Left renal cortex interstitium (tissue), 4 donors: ENCODE measurements at regions not wholly inside any gene's neighbourhood (a gene's known extent, or its start where the extent isn't known, plus 50 kb on each side); places are given as distances from the start of the nearest gene placed in this dataset.

Source experiments
- DNase-seq, 4 donors: peaks; one replicate each; pipeline ENCODE4 v3.0.0-alpha.2; 2013; ENCODE audit warnings: low read depth in 4 of 4, low spot score in 2 of 4, missing footprints in 1 of 4

- DNase-seq = no peak
Observed at GRCh38 chr4:62927574-62927973, 1481.7 kb downstream of the TECRL start.

DNA sequence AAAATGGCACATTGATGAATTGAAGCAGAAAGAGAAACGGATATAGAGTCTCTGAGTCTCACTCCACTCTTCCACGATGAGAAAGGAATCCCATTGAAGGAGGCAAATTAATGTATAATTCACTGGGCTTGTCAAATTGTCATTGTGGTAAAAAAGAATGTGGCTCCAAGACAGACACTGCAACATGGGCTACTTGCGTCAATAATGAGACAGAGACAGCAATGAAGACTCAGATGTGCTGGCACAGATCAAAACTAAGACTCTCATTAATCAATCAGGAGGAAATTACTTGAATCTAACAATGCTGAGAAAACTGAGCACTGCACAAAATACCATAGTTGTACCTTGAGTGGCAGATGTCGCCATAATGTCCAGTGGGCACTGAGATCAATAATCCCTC, 1485.5 kb downstream of the TECRL start:
- no peak for DNase-seq

DNA sequence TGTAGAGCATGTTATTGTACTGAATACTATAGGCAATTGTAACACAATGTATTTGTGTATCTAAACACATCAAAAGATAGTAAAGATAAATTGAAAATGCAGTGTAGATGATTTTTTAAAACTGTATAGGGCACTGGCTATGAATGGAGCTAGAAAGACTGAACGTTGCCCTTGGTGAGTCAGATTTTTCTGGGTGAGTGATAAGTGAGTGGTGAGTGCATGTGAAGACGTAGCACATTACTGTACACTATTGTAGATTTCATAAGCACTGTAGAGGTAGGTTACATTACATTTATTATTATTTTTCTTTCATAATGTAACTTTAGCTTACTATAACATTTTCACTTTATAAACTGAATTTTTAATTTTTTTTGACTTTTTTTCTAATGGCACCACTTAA, 1491.6 kb downstream of the TECRL start:
- no peak for DNase-seq

GRCh38 chr4:62914758-62915157, 1494.5 kb downstream of the TECRL start:
- no peak for DNase-seq

GRCh38 chr4:62913065-62913464, 1496.2 kb downstream of the TECRL start:
- no peak for DNase-seq

GRCh38 chr4:62912531-62912930, 1496.7 kb downstream of the TECRL start:
- DNase-seq = no peak

DNA sequence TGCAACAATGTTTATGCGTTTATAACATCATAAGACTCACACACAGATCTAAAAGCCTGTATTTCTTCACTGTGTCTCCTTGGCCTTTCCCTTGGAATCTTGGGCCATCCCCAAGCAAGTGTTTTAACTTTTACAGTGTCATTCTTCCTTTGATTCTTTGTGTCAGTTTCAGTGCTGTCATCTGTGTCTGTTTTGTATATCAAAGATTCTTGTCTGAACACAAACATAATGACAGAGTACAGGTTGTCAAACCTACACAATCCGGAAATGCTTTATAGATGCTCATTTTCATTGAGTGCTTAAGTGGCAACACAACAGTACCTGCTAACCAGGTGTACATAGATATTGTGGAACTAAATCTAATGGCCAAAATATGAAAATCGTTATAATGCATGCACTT, 1500.0 kb downstream of the TECRL start:
- DNase-seq = no peak

DNA sequence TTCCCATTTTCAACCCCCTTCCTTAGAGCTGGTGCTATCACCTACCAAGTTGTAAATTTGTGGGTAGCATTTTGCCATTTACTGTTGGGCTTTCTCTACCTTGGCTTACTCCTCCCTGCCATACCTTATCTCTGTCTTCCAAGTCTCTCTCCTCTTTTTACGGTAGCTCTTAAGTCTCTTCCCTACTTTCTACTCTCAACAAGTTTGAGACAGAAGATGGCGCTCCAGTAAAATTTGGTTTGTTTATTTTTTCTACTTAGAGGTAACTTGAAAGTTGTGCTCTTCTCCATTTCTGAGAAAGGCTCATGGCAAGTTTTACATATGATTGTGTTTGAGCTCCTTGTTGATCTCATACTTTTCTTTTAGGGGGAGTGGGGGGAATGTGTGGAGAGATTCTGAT, 1508.1 kb downstream of the TECRL start:
- no peak for DNase-seq

GRCh38 chr4:62899646-62900364, 1509.4 kb downstream of the TECRL start:
- no peak for DNase-seq

GRCh38 chr4:62898115-62898514, 1511.1 kb downstream of the TECRL start:
- DNase-seq = no peak

DNA sequence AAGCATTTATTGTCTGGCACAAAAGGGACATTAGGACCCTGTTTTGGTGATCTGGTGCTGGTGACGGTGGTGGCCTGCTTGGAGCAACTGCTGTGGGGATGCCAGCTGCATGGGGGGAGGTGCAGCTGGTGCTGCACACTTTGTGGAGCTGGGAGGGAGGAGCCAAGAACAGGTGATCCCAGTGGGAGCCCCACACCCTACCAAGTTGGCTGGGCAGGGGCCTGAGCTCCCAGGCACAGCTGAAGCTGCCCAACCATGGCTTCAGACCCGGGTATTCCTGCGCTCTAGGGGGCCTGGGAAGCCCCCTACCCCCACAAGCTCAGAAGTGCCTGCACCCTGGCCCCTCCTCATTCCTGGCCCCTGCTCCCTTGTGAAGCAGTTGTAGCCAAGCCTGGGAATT, 1512.5 kb downstream of the TECRL start:
- DNase-seq = no peak

DNA sequence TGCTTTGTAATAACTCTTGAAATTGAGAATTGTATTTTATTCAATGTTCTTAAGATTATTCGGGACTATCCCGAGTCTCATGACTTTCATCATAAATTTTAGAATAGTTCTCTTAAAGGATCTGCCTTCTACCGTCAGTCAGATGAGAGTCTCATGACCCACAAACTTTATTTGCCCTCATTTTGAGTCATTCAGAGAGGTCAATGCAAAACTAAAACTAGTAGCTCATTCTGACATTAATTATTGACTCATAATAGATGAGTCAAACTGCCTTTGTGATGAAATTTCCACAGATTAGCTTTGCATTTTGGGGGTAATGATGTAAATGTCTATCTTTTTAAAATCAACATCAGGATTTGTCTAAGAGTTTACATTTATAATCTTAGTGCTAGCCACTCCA, 1527.3 kb downstream of the TECRL start:
- DNase-seq = no peak

DNA sequence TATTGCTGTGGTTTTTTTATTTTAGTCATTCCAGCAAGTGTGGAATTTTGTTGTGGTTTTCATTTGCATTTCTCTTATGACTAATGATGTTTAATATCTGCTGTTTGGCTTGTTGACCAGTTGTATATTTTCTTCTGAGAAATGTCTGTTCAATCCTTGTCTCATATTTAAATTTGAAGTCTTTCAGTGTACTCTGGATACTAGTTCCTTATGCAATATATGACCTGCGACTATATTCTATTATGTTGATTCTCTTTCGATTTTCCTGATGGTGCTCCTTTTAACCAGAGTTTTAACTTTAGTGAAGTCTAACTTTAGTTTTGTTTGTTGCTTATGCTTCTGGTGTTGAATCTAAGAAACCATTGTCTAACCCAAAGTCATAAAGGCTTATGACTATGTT, 1528.0 kb downstream of the TECRL start:
- no peak for DNase-seq

- no peak for DNase-seq
Observed at GRCh38 chr4:62872856-62873255, 1536.4 kb downstream of the TECRL start.

DNA sequence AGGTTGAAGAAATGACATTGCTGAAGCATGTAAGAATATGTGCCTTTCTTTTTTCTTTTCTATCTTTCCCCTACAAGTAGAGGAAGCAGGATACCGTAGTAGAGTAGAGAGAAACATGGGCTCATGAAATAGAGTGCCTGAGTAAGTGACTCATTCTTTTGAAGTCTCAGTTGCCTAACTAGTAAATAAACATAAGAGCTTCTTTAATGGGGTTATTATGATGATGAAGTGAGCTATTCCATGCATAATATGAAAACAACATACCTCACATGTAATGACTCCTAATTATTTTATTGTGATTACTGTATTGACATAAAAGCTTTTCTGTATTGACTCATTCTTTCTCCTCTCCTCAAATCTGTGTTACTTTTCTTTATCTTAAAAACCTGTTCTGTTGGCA, 1538.2 kb downstream of the TECRL start:
- DNase-seq = no peak

GRCh38 chr4:62870451-62870850, 1538.8 kb downstream of the TECRL start:
- DNase-seq = no peak

- no peak for DNase-seq
Observed at GRCh38 chr4:62865261-62865660, 1544.0 kb downstream of the TECRL start.

DNA sequence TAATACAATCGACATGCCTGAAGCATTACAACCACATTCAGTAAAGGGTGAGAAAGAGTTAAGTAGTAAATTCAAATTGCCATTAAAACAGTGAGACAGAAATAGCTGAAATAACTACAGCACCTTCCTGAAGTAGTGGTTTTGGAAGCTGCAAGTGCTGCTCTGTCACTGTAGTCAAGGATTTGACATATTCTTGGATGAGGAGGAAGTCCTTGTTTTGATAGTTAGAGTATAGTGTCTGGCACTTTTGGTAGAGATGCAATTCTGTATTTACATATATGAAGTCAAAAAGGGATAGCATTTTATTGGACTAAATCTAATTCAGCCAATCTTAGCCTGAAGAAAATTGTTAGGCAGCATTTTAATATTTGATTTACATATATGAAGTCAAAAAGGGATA, 1559.6 kb downstream of the TECRL start:
- DNase-seq = no peak

DNA sequence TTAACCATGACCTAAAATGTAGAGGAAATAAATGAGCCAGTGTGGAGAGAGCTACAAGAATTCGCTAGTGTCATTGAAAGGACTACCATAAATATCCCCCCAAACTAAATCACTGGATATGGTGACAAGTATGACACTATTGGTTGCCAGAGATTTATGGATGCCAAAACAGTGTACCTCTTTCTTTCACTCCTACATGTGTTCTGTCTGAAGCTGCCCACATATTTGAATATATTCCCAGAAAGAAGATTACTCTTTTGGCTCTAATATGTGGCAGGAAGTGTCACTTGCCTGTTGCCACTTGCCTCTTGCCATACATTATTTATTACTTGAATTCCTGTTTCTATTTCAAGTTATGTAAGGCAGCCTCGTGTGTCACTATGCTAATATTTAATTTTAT, 1573.6 kb downstream of the TECRL start:
- DNase-seq = no peak

DNA sequence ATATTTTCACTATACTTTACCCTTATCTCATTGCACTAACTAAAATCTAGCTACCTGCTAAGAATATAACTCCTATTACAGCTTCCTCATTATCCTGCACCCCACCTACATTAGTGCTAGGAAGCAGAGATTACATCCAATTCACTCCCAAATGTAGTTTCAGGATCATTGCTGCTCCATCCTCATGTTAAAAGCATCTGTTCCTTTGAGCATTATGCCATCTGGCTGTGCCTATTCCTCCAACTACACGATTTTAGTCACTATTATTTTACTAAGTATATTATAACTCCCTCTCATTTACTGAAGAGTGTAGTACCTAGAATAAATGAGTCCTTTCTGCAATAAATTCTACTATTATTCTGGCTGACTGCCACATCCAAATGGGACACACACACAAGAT, 1586.9 kb downstream of the TECRL start:
- DNase-seq = no peak

- DNase-seq = no peak
Observed at GRCh38 chr4:62816566-62816965, 1592.7 kb downstream of the TECRL start.

GRCh38 chr4:62814510-62815047, 1594.7 kb downstream of the TECRL start:
- no peak for DNase-seq

- DNase-seq = no peak
Observed at GRCh38 chr4:62806816-62807215, 1602.4 kb downstream of the TECRL start.
